Activated CD8-positive, alpha-beta T cell treated with anti-CD3 and anti-CD28 coated beads, Interleukin-2, amount 10 ng/mL, durations not matched to agents 7 days and 5 days (primary cell): ENCODE measurements at regions not wholly inside any gene's neighbourhood (a gene's known extent, or its start where the extent isn't known, plus 50 kb on each side); places are given as distances from the start of the nearest gene placed in this dataset.

Source experiments
- ATAC-seq: fragments of 150-1000 bp; cut with Tn5 transposase; one replicate; pipeline ENCODE4 v1.10.0; 2021; ENCODE audit warnings: moderate library complexity
- CTCF ChIA-PET: fragments of 350-600 bp; sonication (Branson Sonifier 250); formaldehyde crosslinking; loops from one replicate; lab custom pipeline; 2021; ENCODE audit warnings: antibody characterized with exemption; lab: Charles Lee
- POLR2A ChIA-PET: fragments of 350-600 bp; sonication (Branson Sonifier 250); formaldehyde crosslinking; loops from one replicate; lab custom pipeline; 2021; ENCODE audit warnings: antibody characterized with exemption; lab: Charles Lee
- DNase-seq: peaks from one replicate; pipeline ENCODE4 v3.0.0-alpha.2; 2020
- H3K27ac Mint-ChIP-seq: one replicate; pipeline ENCODE4 v1.8.0; 2021; ENCODE audit warnings: mild to moderate bottlenecking, mixed read lengths
- H3K27me3 Mint-ChIP-seq: one replicate; pipeline ENCODE4 v1.8.0; 2021; ENCODE audit warnings: low read depth, mixed read lengths
- H3K36me3 Mint-ChIP-seq: one replicate; pipeline ENCODE4 v1.8.0; 2021; ENCODE audit warnings: low read depth, mixed read lengths
- H3K4me1 Mint-ChIP-seq: one replicate; pipeline ENCODE4 v1.8.0; 2021; ENCODE audit warnings: low read depth, mixed read lengths
- H3K4me3 Mint-ChIP-seq: one replicate; pipeline ENCODE4 v1.8.0; 2021; ENCODE audit warnings: mild to moderate bottlenecking, mixed read lengths
- H3K9me3 Mint-ChIP-seq: one replicate; pipeline ENCODE4 v1.8.0; 2022; ENCODE audit warnings: mixed read lengths; ENCODE audit not compliant: insufficient read depth

GRCh38 chr7:89776980-89777379, 377.3 kb upstream of the STEAP1 start:
- ChIA-PET CTCF (no interaction called here), POLR2A (no interaction called here)
- Mint-ChIP-seq H3K9me3 (no peaks in the 10 kb centered on the region), H3K4me1 (no peaks in the 10 kb centered on the region), H3K27me3 (no peaks in the 10 kb centered on the region), H3K4me3 (no peak overlapping the region), H3K36me3 (no peaks in the 10 kb centered on the region), H3K27ac (no peak overlapping the region)
- DNase-seq (no peak), ATAC-seq (no peak)

- no peak for ATAC-seq
- Mint-ChIP-seq H3K27ac (no peak overlapping the region), H3K27me3 (no peaks in the 10 kb centered on the region), H3K9me3 (no peaks in the 10 kb centered on the region), H3K4me1 (no peaks in the 10 kb centered on the region), H3K36me3 (no peaks in the 10 kb centered on the region), H3K4me3 (no peak overlapping the region)
- ChIA-PET CTCF (no interaction called here), POLR2A (no interaction called here)
- no peak for DNase-seq
These were observed 376.8 kb upstream of the STEAP1 start for GRCh38 chr7:89777499-89777898.

DNA sequence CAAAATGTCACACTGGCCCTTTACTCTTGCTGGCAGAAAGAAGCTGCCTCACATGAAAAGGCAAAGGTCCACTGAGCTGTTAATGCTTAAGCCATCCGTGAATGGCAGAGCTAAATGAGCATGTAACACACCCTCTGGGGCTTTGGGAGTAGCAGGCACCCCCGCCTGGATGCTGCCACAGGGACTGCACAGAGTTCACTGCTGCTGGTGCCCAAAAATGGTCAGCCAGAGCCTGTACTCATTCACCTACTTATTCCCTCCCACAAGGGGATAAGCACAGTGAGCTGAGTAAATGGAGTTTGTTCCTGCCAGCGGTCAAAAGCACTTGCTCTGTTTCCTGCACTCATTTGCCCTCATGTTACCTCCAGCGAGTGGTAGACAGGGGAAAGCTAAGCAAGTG, 374.0 kb upstream of the STEAP1 start:
- H3K27ac Mint-ChIP-seq = no peak overlapping the region
- no peaks in the 10 kb centered on the region for H3K27me3 Mint-ChIP-seq
- no peak overlapping the region for H3K4me3 Mint-ChIP-seq
- DNase-seq (no peak), ATAC-seq (no peak)
- no peaks in the 10 kb centered on the region for H3K9me3 Mint-ChIP-seq
- no peaks in the 10 kb centered on the region for H3K4me1 Mint-ChIP-seq
- H3K36me3 Mint-ChIP-seq = no peaks in the 10 kb centered on the region
- ChIA-PET CTCF (no interaction called here), POLR2A (no interaction called here)

- Mint-ChIP-seq H3K9me3 (no peaks in the 10 kb centered on the region), H3K36me3 (no peaks in the 10 kb centered on the region), H3K27ac (no peak overlapping the region), H3K27me3 (no peaks in the 10 kb centered on the region), H3K4me3 (no peak overlapping the region), H3K4me1 (no peaks in the 10 kb centered on the region)
- POLR2A ChIA-PET = no interaction called here
- CTCF ChIA-PET = no interaction called here
- ATAC-seq (no peak), DNase-seq (no peak)
These were observed 357.8 kb upstream of the STEAP1 start for GRCh38 chr7:89796481-89796880.

DNA sequence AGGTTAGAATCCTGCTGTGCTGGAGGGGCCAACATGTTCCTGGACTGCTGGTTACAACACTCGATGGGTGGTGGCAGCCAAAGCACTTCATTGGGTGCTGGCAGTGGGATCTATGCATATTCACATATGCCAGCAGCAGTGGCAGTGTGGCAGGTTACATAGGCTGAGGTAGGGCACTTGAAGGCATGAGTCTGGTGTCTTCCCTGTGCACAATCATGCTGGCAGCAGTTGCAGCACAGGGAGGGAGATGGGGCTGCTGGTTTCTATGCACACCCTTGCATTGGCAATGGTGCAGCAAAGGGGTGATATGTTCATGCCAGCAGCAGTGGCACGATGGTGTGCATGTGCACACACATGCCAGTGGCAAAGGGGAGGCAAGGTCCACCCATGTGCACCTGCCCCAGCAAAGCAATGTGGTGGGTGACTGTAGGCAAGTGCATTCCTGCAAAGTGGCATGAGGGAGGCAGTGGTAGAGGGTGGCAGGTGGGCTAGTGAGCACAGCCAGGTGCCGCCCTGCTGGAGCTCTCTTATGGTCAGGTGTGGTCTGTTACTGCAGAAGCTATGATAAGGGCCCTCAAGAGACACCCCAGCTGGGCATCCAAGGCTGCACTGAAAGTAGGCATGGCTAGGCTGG, 356.2 kb upstream of the STEAP1 start:
- H3K27ac Mint-ChIP-seq = no peak overlapping the region
- no peak overlapping the region for H3K4me3 Mint-ChIP-seq
- DNase-seq (no peak), ATAC-seq (no peak)
- no peaks in the 10 kb centered on the region for H3K36me3 Mint-ChIP-seq
- H3K4me1 Mint-ChIP-seq = no peaks in the 10 kb centered on the region
- no peaks in the 10 kb centered on the region for H3K9me3 Mint-ChIP-seq
- ChIA-PET POLR2A (no interaction called here), CTCF (no interaction called here)
- H3K27me3 Mint-ChIP-seq = no peaks in the 10 kb centered on the region

DNA sequence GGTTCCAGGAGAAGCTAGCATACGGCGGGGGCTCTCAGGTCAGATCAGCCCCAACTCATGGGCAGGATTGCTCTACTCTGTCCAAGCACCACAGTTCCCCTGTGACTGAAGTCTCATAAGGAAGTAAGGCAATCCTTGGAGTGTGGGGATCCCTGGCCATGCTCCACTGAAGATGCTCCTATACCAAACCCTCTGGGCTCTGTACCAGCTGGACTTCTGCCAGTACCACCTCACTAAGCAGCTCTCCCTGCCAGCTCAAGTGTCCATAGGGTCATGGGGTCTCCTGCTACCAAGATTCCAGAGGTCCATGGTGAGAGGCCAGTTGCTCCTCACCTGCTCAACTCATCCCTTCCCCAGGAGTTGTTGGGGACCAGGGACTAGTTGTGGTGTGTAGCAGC, 355.7 kb upstream of the STEAP1 start:
- no peak for DNase-seq
- no peaks in the 10 kb centered on the region for H3K27me3 Mint-ChIP-seq
- H3K36me3 Mint-ChIP-seq = no peaks in the 10 kb centered on the region
- no peak overlapping the region for H3K27ac Mint-ChIP-seq
- POLR2A ChIA-PET = no interaction called here
- H3K9me3 Mint-ChIP-seq = no peaks in the 10 kb centered on the region
- CTCF ChIA-PET = no interaction called here
- no peak for ATAC-seq
- H3K4me1 Mint-ChIP-seq = no peaks in the 10 kb centered on the region
- no peak overlapping the region for H3K4me3 Mint-ChIP-seq

GRCh38 chr7:89800761-89801160, 353.5 kb upstream of the STEAP1 start:
- Mint-ChIP-seq H3K4me1 (no peaks in the 10 kb centered on the region), H3K9me3 (peaks cover under 1% of the 10 kb centered on the region), H3K4me3 (no peak overlapping the region), H3K36me3 (no peaks in the 10 kb centered on the region), H3K27ac (no peak overlapping the region), H3K27me3 (no peaks in the 10 kb centered on the region)
- DNase-seq (no peak), ATAC-seq (no peak)
- CTCF ChIA-PET = no interaction called here
- POLR2A ChIA-PET = no interaction called here

DNA sequence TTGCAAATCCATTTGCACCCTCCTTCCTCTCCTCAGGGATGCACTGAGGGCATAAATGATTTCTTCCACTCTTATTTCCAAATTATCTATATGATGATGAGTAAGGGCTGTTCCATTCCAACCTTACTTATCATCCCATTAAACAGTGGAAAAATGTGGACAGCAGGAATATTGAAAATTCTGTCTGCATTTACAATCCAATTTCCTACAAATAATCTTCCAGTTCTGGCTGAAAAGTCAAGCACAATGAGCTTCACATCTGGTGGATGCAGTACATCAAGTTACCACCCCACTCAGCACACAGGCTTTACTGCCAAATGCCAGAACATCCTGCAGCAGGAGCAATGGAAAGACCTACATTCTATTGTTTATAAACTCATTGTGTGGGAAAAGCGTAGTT, 345.0 kb upstream of the STEAP1 start:
- no peak for DNase-seq
- Mint-ChIP-seq H3K27ac (no peak overlapping the region), H3K36me3 (no peaks in the 10 kb centered on the region), H3K4me1 (no peaks in the 10 kb centered on the region), H3K27me3 (no peaks in the 10 kb centered on the region), H3K9me3 (peaks cover 11% of the 10 kb centered on the region), H3K4me3 (no peak overlapping the region)
- POLR2A ChIA-PET = no interaction called here
- CTCF ChIA-PET = no interaction called here
- ATAC-seq = no peak

- Mint-ChIP-seq H3K27me3 (no peaks in the 10 kb centered on the region), H3K27ac (no peak overlapping the region), H3K4me1 (no peaks in the 10 kb centered on the region), H3K9me3 (no peaks in the 10 kb centered on the region), H3K36me3 (no peaks in the 10 kb centered on the region), H3K4me3 (no peak overlapping the region)
- POLR2A ChIA-PET = no interaction called here
- no peak for ATAC-seq
- CTCF ChIA-PET = no interaction called here
- no peak for DNase-seq
These were observed 341.2 kb upstream of the STEAP1 start for GRCh38 chr7:89813081-89813480.

GRCh38 chr7:89826121-89826520, 328.1 kb upstream of the STEAP1 start:
- H3K27ac Mint-ChIP-seq = no peak overlapping the region

DNA sequence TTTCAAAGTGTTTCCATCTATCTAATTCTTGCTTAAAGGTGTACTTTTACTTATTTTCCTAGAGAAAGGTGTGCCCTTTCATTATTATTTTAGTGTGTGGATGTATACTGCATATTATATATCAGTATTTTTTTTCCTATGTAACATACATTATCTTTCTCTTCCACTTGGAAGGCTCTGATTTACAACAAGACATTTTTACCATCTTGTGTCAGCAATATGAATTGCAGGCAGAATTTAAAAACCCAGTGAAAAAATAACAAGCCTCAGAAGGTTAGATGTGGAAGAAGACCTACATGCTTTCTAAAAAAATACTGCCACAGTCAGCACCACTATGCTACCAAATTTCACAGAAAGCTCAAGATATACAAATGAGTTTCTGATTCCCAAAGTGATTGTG, 327.7 kb upstream of the STEAP1 start:
- DNase-seq (no peak), ATAC-seq (no peak)
- H3K36me3 Mint-ChIP-seq = no peaks in the 10 kb centered on the region
- POLR2A ChIA-PET = no interaction called here
- H3K4me1 Mint-ChIP-seq = no peaks in the 10 kb centered on the region
- no peaks in the 10 kb centered on the region for H3K27me3 Mint-ChIP-seq
- CTCF ChIA-PET = no interaction called here
- H3K27ac Mint-ChIP-seq = no peak overlapping the region
- no peaks in the 10 kb centered on the region for H3K9me3 Mint-ChIP-seq
- H3K4me3 Mint-ChIP-seq = no peak overlapping the region

More at GRCh38 chr7:89826121-89826520, 328.1 kb upstream of the STEAP1 start:
- Mint-ChIP-seq H3K27me3 (no peaks in the 10 kb centered on the region), H3K4me1 (no peaks in the 10 kb centered on the region), H3K36me3 (no peaks in the 10 kb centered on the region), H3K4me3 (no peak overlapping the region), H3K9me3 (no peaks in the 10 kb centered on the region)
- DNase-seq (no peak), ATAC-seq (no peak)
- ChIA-PET CTCF (no interaction called here), POLR2A (no interaction called here)

- H3K4me3 Mint-ChIP-seq = no peak overlapping the region
- no peak overlapping the region for H3K27ac Mint-ChIP-seq
- no peaks in the 10 kb centered on the region for H3K27me3 Mint-ChIP-seq
- peaks cover 4% of the 10 kb centered on the region for H3K4me1 Mint-ChIP-seq
- no peaks in the 10 kb centered on the region for H3K36me3 Mint-ChIP-seq
- DNase-seq (no peak), ATAC-seq (no peak)
- ChIA-PET CTCF (no interaction called here), POLR2A (no interaction called here)
- no peaks in the 10 kb centered on the region for H3K9me3 Mint-ChIP-seq
These were observed 316.8 kb upstream of the STEAP1 start for GRCh38 chr7:89837515-89837914.

- no peaks in the 10 kb centered on the region for H3K27me3 Mint-ChIP-seq
- DNase-seq (no peak), ATAC-seq (no peak)
- POLR2A ChIA-PET = no interaction called here
- H3K4me1 Mint-ChIP-seq = peaks cover 4% of the 10 kb centered on the region
- peak overlapping the region; percentile 36 for H3K4me3 Mint-ChIP-seq
- no peak overlapping the region for H3K27ac Mint-ChIP-seq
- H3K9me3 Mint-ChIP-seq = no peaks in the 10 kb centered on the region
- CTCF ChIA-PET = no interaction called here
- H3K36me3 Mint-ChIP-seq = no peaks in the 10 kb centered on the region
These were observed 314.9 kb upstream of the STEAP1 start for GRCh38 chr7:89839329-89839728.
